ENCODE measurements at regions not wholly inside any gene's neighbourhood (a gene's known extent, or its start where the extent isn't known, plus 50 kb on each side); places are given as distances from the start of the nearest gene placed in this dataset.

- Mint-ChIP-seq H3K27me3 (peaks cover 5 to 10% of the 10 kb centered on the region in 2 donors), H3K27ac (no peak overlapping the region), H3K9me3 (peaks cover 0 to 6% (median 0%) of the 10 kb centered on the region in 3 donors), H3K4me1 (peaks cover 0 to 2% (median 2%) of the 10 kb centered on the region in 3 donors), H3K36me3 (no peaks in the 10 kb centered on the region), H3K4me3 (no peak overlapping the region)
- ChIA-PET POLR2A (no interaction called here), CTCF (no interaction called here)
- H3K27me3 ChIP-seq (replicated peaks in 1 of 2; ENCODE audit: control insufficient read depth in 2 of 2, extremely low read depth in 1 of 2, insufficient read depth in 2 of 2, low read length in 1 of 2): peaks cover 0 to 36% of the 10 kb centered on the region in 2 experiments
- no peaks in the 10 kb centered on the region for H3K36me3 ChIP-seq (ENCODE audit: control insufficient read depth in 2 of 2, extremely low read depth in 1 of 2, insufficient read depth in 1 of 2, low read length in 1 of 2)
- H3K4me3 ChIP-seq (ENCODE audit: control insufficient read depth in 1 of 2, extremely low read depth in 1 of 2, low read length in 1 of 2): no peak overlapping the region
- no peak overlapping the region for H3K27ac ChIP-seq (ENCODE audit: low read length)
- DNase-seq (peak in 1 of 35 experiments; percentile 3), ATAC-seq (replicated peaks in 1 of 4) (no peak)
- peaks cover 0 to 5% of the 10 kb centered on the region in 2 experiments for H3K4me1 ChIP-seq (ENCODE audit: control insufficient read depth in 1 of 2, extremely low read depth in 1 of 2, insufficient read depth in 2 of 2, low read length in 2 of 2)
- 71% methylated on average over 2 of the region's 3 CpGs for WGBS (ENCODE audit: insufficient coverage)
- H3K9me3 ChIP-seq: no peaks in the 10 kb centered on the region
Observed at GRCh38 chr14:104349950-104350349, 211.6 kb downstream of the KIF26A start.

- no peak overlapping the region for H3K27ac ChIP-seq (ENCODE audit: low read length)
- Mint-ChIP-seq H3K4me1 (peaks cover 0 to 2% (median 2%) of the 10 kb centered on the region in 3 donors), H3K27ac (no peak overlapping the region), H3K27me3 (peaks cover 0 to 7% of the 10 kb centered on the region in 2 donors), H3K9me3 (peaks cover 0 to 6% (median 0%) of the 10 kb centered on the region in 3 donors), H3K4me3 (no peak overlapping the region), H3K36me3 (no peaks in the 10 kb centered on the region)
- ATAC-seq (replicated peaks in 1 of 4): no peak
- WGBS (ENCODE audit: insufficient coverage): 73% methylated on average over 5 of the region's 8 CpGs
- peaks cover 0 to 5% of the 10 kb centered on the region in 2 experiments for H3K4me1 ChIP-seq (ENCODE audit: control insufficient read depth in 1 of 2, extremely low read depth in 1 of 2, insufficient read depth in 2 of 2, low read length in 2 of 2)
- no peaks in the 10 kb centered on the region for H3K9me3 ChIP-seq
- peak in 1 of 35 experiments; percentile 12 for DNase-seq
- no peak overlapping the region for H3K4me3 ChIP-seq (ENCODE audit: control insufficient read depth in 1 of 2, extremely low read depth in 1 of 2, low read length in 1 of 2)
- peaks cover 0 to 36% of the 10 kb centered on the region in 2 experiments for H3K27me3 ChIP-seq (replicated peaks in 1 of 2; ENCODE audit: control insufficient read depth in 2 of 2, extremely low read depth in 1 of 2, insufficient read depth in 2 of 2, low read length in 1 of 2)
- CTCF ChIA-PET: no interaction called here
- POLR2A ChIA-PET: no interaction called here
- H3K36me3 ChIP-seq (ENCODE audit: control insufficient read depth in 2 of 2, extremely low read depth in 1 of 2, insufficient read depth in 1 of 2, low read length in 1 of 2): no peaks in the 10 kb centered on the region
Observed at GRCh38 chr14:104350463-104351185, 212.2 kb downstream of the KIF26A start.

- no peak overlapping the region for H3K27ac Mint-ChIP-seq
Observed at GRCh38 chr14:104351849-104352492, 213.6 kb downstream of the KIF26A start.

GRCh38 chr14:104352493-104353220, 214.3 kb downstream of the KIF26A start:
- no peak overlapping the region for H3K27ac ChIP-seq (ENCODE audit: low read length)
- Mint-ChIP-seq H3K4me1 (peaks cover 0 to 2% (median 2%) of the 10 kb centered on the region in 3 donors), H3K36me3 (no peaks in the 10 kb centered on the region), H3K27me3 (peaks cover 0 to 3% of the 10 kb centered on the region in 2 donors), H3K4me3 (no peak overlapping the region), H3K27ac (no peak overlapping the region), H3K9me3 (peaks cover 0 to 6% (median 0%) of the 10 kb centered on the region in 3 donors)
- DNase-seq: peak in 2 of 35 experiments; percentile 3 to 10
- peaks cover 0 to 5% of the 10 kb centered on the region in 2 experiments for H3K4me1 ChIP-seq (ENCODE audit: control insufficient read depth in 1 of 2, extremely low read depth in 1 of 2, insufficient read depth in 2 of 2, low read length in 2 of 2)
- ATAC-seq (replicated peaks in 1 of 4): no peak
- POLR2A ChIA-PET: no interaction called here
- H3K36me3 ChIP-seq (ENCODE audit: control insufficient read depth in 2 of 2, extremely low read depth in 1 of 2, insufficient read depth in 1 of 2, low read length in 1 of 2): no peaks in the 10 kb centered on the region
- H3K9me3 ChIP-seq: no peaks in the 10 kb centered on the region
- CTCF ChIA-PET: no interaction called here
- 93% methylated on average over 8 of the region's 13 CpGs for WGBS (ENCODE audit: insufficient coverage)
- no peak overlapping the region for H3K4me3 ChIP-seq (ENCODE audit: control insufficient read depth in 1 of 2, extremely low read depth in 1 of 2, low read length in 1 of 2)
- peaks cover 0 to 36% of the 10 kb centered on the region in 2 experiments for H3K27me3 ChIP-seq (replicated peaks in 1 of 2; ENCODE audit: control insufficient read depth in 2 of 2, extremely low read depth in 1 of 2, insufficient read depth in 2 of 2, low read length in 1 of 2)

More at GRCh38 chr14:104351849-104352492, 213.6 kb downstream of the KIF26A start:
- Histone ChIP-seq H3K4me1 (ENCODE audit: control insufficient read depth in 1 of 2, extremely low read depth in 1 of 2, insufficient read depth in 2 of 2, low read length in 2 of 2) (peaks cover 0 to 5% of the 10 kb centered on the region in 2 experiments), H3K27me3 (replicated peaks in 1 of 2; ENCODE audit: control insufficient read depth in 2 of 2, extremely low read depth in 1 of 2, insufficient read depth in 2 of 2, low read length in 1 of 2) (peaks cover 0 to 33% of the 10 kb centered on the region in 2 experiments), H3K36me3 (ENCODE audit: control insufficient read depth in 2 of 2, extremely low read depth in 1 of 2, insufficient read depth in 1 of 2, low read length in 1 of 2) (no peaks in the 10 kb centered on the region), H3K4me3 (ENCODE audit: control insufficient read depth in 1 of 2, extremely low read depth in 1 of 2, low read length in 1 of 2) (no peak overlapping the region), H3K9me3 (no peaks in the 10 kb centered on the region), H3K27ac (ENCODE audit: low read length) (no peak overlapping the region)
- Mint-ChIP-seq H3K27me3 (peaks cover 0 to 3% of the 10 kb centered on the region in 2 donors), H3K9me3 (peaks cover 0 to 6% (median 0%) of the 10 kb centered on the region in 3 donors), H3K36me3 (no peaks in the 10 kb centered on the region), H3K4me3 (no peak overlapping the region), H3K4me1 (peaks cover 0 to 2% (median 2%) of the 10 kb centered on the region in 3 donors)
- POLR2A ChIA-PET: no interaction called here
- CTCF ChIA-PET: no interaction called here
- 87% methylated on average over 5 of the region's 11 CpGs for WGBS (ENCODE audit: insufficient coverage)
- DNase-seq (no peak), ATAC-seq (replicated peaks in 1 of 4) (no peak)

- no peak overlapping the region for H3K4me3 Mint-ChIP-seq
- H3K9me3 Mint-ChIP-seq: peaks cover 0 to 6% (median 0%) of the 10 kb centered on the region in 3 donors
- Histone ChIP-seq H3K4me3 (ENCODE audit: control insufficient read depth in 1 of 2, extremely low read depth in 1 of 2, low read length in 1 of 2) (no peak overlapping the region), H3K9me3 (no peaks in the 10 kb centered on the region), H3K27ac (ENCODE audit: low read length) (no peak overlapping the region), H3K27me3 (replicated peaks in 1 of 2; ENCODE audit: control insufficient read depth in 2 of 2, extremely low read depth in 1 of 2, insufficient read depth in 2 of 2, low read length in 1 of 2) (peaks cover 0 to 36% of the 10 kb centered on the region in 2 experiments), H3K4me1 (ENCODE audit: control insufficient read depth in 1 of 2, extremely low read depth in 1 of 2, insufficient read depth in 2 of 2, low read length in 2 of 2) (peaks cover 0 to 5% of the 10 kb centered on the region in 2 experiments), H3K36me3 (ENCODE audit: control insufficient read depth in 2 of 2, extremely low read depth in 1 of 2, insufficient read depth in 1 of 2, low read length in 1 of 2) (no peaks in the 10 kb centered on the region)
- peaks cover 0 to 3% of the 10 kb centered on the region in 2 donors for H3K27me3 Mint-ChIP-seq
- no peaks in the 10 kb centered on the region for H3K36me3 Mint-ChIP-seq
- H3K4me1 Mint-ChIP-seq: peaks cover 0 to 2% (median 2%) of the 10 kb centered on the region in 3 donors
- ATAC-seq (replicated peaks in 1 of 4) (no peak), DNase-seq (peak in 2 of 35 experiments; percentile 8 to 13)
- WGBS (ENCODE audit: insufficient coverage): 84% methylated on average over 7 of the region's 14 CpGs
- CTCF ChIA-PET: no interaction called here
- POLR2A ChIA-PET: no interaction called here
- no peak overlapping the region for H3K27ac Mint-ChIP-seq
Observed at GRCh38 chr14:104353221-104353920, 215.0 kb downstream of the KIF26A start.
